Skeletal muscle satellite cell (primary cell): ENCODE measurements at regions not wholly inside any gene's neighbourhood (a gene's known extent, or its start where the extent isn't known, plus 50 kb on each side); places are given as distances from the start of the nearest gene placed in this dataset.
"Not testable (repeated sequence)": the region's sequence is repeated elsewhere in the genome, so short reads cannot be mapped to it uniquely, and the experiment has no call there.

ENCODE experiments used
- H3K27me3 ChIP-seq: 2 replicates; pipeline ENCODE4 v1.7.0; 2013; ENCODE audit warnings: low read length; ENCODE audit not compliant: control insufficient read depth, insufficient read depth
- H3K36me3 ChIP-seq: 2 replicates; pipeline ENCODE4 v1.7.0; 2013; ENCODE audit warnings: mild to moderate bottlenecking, control low read depth, low read length; ENCODE audit not compliant: insufficient read depth
- H3K4me1 ChIP-seq: 2 replicates; pipeline ENCODE4 v1.7.0; 2013; ENCODE audit warnings: low read length; ENCODE audit not compliant: control insufficient read depth, insufficient read depth
- H3K4me2 ChIP-seq: 2 replicates; pipeline ENCODE4 v1.7.0; 2013; ENCODE audit warnings: mild to moderate bottlenecking, low read length
- H3K4me3 ChIP-seq: 2 replicates; pipeline ENCODE4 v1.7.0; 2013; ENCODE audit warnings: low read length
- H3K9ac ChIP-seq: 2 replicates; pipeline ENCODE4 v1.7.0; 2013; ENCODE audit warnings: mild to moderate bottlenecking, low read depth, low read length, moderate library complexity
- H3K9me3 ChIP-seq: replicated peaks from 2 replicates; pipeline ENCODE4 v1.7.0; 2013; ENCODE audit warnings: mild to moderate bottlenecking, control low read depth, low read length

DNA sequence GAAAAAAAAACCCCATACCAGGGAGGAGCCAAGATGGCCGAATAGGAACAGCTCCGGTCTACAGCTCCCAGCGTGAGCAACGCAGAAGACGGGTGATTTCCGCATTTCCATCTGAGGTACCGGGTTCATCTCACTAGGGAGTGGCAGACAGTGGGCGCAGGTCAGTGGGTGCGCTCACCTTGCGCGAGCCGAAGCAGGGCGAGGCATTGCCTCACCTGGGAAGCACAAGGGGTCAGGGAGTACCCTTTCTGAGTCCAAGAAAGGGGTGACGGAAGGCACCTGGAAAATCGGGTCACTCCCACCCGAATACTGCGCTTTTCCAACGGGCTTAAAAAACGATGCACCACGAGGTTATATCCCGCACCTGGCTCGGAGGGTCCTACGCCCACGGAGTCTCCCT is 1328.6 kb downstream of the GRIK2 start:
- not testable (repeated sequence) for H3K9me3 ChIP-seq, H3K4me3 ChIP-seq, H3K36me3 ChIP-seq, H3K27me3 ChIP-seq, H3K4me2 ChIP-seq, H3K4me1 ChIP-seq, H3K9ac ChIP-seq

DNA sequence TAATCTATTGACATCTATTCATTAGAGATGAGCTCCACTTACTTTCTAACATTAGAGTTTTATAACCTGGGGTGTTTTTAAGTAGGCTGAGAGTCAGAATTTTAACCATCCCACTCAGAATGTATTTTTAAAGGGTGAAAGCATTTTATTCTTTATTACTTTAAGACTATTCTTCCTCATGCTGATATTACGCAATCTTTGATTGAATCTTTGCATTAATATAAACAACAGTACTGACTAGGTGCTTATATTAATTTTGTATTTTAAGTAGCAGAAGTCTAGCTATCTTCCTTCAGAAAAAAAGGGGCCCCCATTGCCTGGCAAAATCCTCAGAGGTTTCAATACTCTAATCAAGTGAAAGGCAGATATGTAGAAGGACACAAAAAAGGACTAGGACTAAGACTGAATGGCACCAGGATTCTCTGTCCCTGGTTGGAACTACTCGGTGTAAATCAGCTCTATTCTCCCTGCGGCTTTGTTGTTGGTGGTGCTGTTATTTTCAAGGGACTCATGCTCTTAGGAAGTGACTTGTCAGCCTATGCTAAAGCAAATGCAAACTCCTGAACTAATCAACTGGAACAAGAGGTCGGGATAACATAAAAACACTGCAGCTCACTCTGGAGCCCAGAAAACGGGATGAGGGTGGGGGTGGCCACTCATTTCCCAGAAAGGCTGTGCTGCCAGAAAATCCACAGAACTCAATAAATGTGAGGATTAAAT is 1324.4 kb downstream of the GRIK2 start:
- no peak overlapping the region for H3K4me3 ChIP-seq
- peaks cover 3% of the 10 kb centered on the region for H3K9me3 ChIP-seq
- H3K27me3 ChIP-seq = no peaks in the 10 kb centered on the region
- H3K4me1 ChIP-seq = no peaks in the 10 kb centered on the region
- H3K36me3 ChIP-seq = no peaks in the 10 kb centered on the region
- no peak overlapping the region for H3K9ac ChIP-seq
- H3K4me2 ChIP-seq = no peak overlapping the region

DNA sequence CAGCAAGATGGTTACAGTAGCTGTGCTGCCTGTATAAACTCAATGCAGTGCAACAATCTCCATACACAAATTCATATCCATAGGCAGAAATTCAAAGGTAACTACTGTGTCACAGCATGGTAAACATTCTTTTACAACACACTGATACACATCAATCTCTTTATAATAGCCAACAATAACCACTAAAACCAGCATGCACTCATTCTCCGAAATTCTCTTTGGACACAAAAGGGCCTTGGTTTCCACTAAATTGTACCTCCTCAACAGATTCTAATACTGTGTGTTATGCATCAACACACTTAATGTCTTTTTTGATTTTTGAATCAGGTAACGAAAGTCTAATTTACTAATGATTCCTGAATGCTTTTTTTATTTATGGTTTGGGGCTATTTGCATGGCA is 1323.7 kb downstream of the GRIK2 start:
- H3K9me3 ChIP-seq = peaks cover 3% of the 10 kb centered on the region
- H3K36me3 ChIP-seq = no peaks in the 10 kb centered on the region
- H3K9ac ChIP-seq = no peak overlapping the region
- H3K27me3 ChIP-seq = no peaks in the 10 kb centered on the region
- H3K4me2 ChIP-seq = no peak overlapping the region
- no peaks in the 10 kb centered on the region for H3K4me1 ChIP-seq
- H3K4me3 ChIP-seq = no peak overlapping the region

DNA sequence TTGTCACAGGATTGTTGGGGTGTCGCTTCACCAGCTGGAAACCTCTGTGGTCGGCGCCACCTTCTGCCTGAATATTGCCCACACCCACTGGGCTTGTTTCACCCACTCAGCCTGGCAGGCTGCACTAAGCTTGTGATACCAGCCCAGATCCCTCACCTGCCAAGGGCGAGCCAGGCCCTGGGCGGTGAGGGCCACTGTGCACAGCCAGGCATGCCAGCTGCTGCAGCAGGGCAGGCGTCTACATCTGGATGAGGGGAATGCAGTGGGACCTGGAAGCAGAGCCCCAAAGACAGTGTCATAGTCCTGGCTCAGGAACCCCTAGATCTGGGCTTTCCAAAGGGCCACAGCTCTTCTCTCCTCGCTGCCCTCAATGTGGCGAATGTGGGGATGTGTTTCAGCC is 1307.5 kb downstream of the GRIK2 start:
- peaks cover 4% of the 10 kb centered on the region for H3K9me3 ChIP-seq
- no peak overlapping the region for H3K4me3 ChIP-seq
- no peaks in the 10 kb centered on the region for H3K27me3 ChIP-seq
- no peaks in the 10 kb centered on the region for H3K36me3 ChIP-seq
- no peak overlapping the region for H3K9ac ChIP-seq
- no peak overlapping the region for H3K4me2 ChIP-seq
- H3K4me1 ChIP-seq = no peaks in the 10 kb centered on the region

DNA sequence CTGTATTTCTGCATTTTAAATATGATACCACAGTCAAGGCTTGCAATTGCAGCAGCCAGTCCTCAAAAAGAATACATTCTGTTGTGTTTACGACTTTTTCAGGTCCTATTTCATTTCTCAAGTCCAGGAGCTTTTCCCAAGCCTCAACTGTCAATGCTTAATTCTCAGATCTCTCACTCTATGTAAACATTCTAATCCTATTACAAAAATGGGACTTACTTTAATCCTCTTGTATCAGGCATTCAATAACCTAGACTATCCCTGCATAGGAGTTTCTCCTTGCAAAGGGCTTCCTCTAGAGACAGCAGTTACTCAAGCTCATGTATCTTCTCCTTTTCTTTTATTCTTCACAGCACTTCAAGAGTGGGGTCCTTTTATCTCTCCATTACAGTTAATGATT is 1293.0 kb downstream of the GRIK2 start:
- H3K27me3 ChIP-seq = no peaks in the 10 kb centered on the region
- H3K9me3 ChIP-seq = no peaks in the 10 kb centered on the region
- H3K4me3 ChIP-seq = no peak overlapping the region
- no peaks in the 10 kb centered on the region for H3K4me1 ChIP-seq
- no peaks in the 10 kb centered on the region for H3K36me3 ChIP-seq
- H3K9ac ChIP-seq = no peak overlapping the region
- H3K4me2 ChIP-seq = no peak overlapping the region

DNA sequence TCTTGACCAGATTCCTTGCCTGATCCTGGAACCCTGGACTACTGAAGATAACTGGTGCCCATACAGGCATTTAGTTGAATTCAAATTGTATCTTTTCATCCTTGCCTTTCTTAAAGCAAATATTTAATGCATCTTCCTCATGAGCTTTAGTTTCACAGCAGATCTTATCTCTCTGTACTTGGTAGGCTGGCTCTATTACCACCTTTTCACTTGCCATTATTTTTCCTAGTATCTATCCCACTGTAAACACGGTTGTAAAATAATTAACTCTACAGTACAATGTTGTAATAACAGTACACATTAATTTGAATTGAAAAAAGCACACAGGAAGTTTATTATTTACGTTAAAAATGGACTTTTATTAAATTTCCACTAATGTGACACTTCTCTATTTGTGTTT is 1286.9 kb downstream of the GRIK2 start:
- Histone ChIP-seq H3K9me3 (no peaks in the 10 kb centered on the region), H3K36me3 (no peaks in the 10 kb centered on the region), H3K4me3 (no peak overlapping the region), H3K9ac (no peak overlapping the region), H3K4me1 (no peaks in the 10 kb centered on the region), H3K27me3 (no peaks in the 10 kb centered on the region), H3K4me2 (no peak overlapping the region)

DNA sequence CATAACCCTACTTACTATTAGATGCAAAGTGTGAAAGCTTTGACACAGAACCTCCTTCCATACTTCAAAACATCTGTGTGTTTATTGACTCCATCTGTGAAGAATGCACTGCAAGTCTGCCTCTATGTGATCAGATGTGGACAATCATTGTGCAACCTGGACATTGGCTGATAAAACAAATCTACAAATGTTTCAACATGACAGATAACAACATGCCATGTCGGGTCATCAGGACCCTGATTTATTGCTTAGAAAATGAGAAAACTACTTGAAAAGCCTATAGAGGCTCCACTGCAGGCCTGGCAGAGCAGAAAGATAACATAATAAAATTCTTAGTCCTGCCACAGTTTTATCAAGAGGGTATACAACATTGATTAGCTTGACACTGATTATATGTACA is 1286.4 kb downstream of the GRIK2 start:
- H3K9me3 ChIP-seq = no peaks in the 10 kb centered on the region
- no peaks in the 10 kb centered on the region for H3K27me3 ChIP-seq
- H3K4me2 ChIP-seq = no peak overlapping the region
- H3K36me3 ChIP-seq = no peaks in the 10 kb centered on the region
- H3K4me1 ChIP-seq = no peaks in the 10 kb centered on the region
- no peak overlapping the region for H3K4me3 ChIP-seq
- no peak overlapping the region for H3K9ac ChIP-seq

DNA sequence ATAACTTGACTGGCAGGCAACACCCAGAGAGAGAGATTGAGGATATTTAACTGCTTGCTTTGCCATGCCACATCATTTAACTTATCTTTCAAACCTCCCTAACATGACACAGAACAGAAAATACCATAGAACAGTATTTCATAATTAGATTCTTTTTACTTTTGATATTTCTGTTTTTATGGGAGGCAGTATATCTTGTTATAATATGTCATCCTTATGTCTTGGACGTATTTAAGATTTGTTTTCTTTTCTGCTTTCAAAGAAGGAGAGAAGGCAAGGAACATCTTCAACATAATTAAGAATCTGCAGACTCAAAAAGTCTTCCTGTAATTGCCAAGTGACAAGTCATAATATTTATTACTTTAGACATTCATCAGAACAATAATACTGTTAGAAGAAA is 1283.7 kb downstream of the GRIK2 start:
- Histone ChIP-seq H3K4me2 (no peak overlapping the region), H3K9me3 (no peaks in the 10 kb centered on the region), H3K4me1 (no peaks in the 10 kb centered on the region), H3K27me3 (no peaks in the 10 kb centered on the region), H3K4me3 (no peak overlapping the region), H3K9ac (no peak overlapping the region), H3K36me3 (no peaks in the 10 kb centered on the region)

DNA sequence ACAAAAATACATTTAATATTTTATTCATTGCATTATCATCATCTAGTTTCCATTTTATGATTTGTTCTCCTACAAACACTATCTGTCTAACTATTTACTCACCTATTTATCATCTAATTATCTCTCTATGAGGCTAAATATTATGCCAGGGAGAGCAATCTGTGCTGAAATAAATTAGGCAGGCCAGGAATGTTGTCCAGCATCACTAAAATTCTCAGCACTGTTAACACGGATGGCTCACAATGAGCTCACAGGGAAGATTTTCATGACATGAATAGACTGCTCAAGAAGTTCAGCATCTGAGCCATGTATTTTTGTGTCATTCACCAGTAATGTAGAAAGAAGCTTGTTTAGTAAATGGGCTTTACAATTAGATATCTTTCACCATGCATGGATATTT is 1277.2 kb downstream of the GRIK2 start:
- Histone ChIP-seq H3K4me2 (no peak overlapping the region), H3K9me3 (no peaks in the 10 kb centered on the region), H3K27me3 (no peaks in the 10 kb centered on the region), H3K9ac (no peak overlapping the region), H3K4me1 (no peaks in the 10 kb centered on the region), H3K4me3 (no peak overlapping the region), H3K36me3 (no peaks in the 10 kb centered on the region)

DNA sequence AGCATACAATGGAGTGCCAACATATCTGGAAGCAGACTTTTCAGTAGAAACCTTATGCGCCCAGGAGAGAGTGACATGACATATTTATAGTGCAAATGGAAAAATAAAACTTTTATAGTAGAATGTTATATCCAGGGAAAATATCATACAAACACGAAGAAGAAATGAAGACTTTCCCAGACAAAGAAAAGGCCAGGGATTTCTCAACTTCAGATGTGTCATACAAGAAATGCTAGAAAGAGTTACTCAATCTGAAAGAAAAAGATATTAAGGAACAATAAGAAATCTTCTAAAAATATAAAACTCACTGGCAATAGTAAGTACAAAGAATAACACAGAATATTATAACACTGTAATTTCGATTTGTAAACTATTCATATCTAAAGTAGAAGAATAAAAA is 1269.3 kb downstream of the GRIK2 start:
- Histone ChIP-seq H3K4me2 (no peak overlapping the region), H3K9ac (no peak overlapping the region), H3K4me3 (no peak overlapping the region), H3K27me3 (no peaks in the 10 kb centered on the region), H3K4me1 (no peaks in the 10 kb centered on the region), H3K9me3 (peaks cover 8% of the 10 kb centered on the region), H3K36me3 (no peaks in the 10 kb centered on the region)

DNA sequence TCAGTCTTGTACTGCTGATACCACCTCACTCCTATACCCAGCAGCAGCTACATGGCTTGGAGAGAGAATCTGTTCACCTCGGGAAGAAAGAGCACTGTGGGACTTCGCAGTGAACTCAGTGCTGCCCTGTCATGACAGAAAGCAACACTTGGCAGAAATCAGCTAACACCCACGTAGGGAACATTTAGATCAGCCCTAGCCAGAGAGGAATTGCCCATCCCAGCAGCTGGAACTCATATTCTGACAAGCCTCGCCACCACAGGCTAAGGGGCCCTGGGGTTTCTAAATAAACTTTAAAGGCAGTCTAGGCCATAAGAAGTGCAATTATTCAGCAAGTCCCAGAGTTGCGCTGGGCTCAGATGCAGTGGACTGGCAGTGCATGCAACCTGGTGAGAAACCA is 1266.8 kb downstream of the GRIK2 start:
- Histone ChIP-seq H3K36me3 (no peaks in the 10 kb centered on the region), H3K9me3 (peaks cover 11% of the 10 kb centered on the region), H3K9ac (no peak overlapping the region), H3K4me3 (no peak overlapping the region), H3K27me3 (no peaks in the 10 kb centered on the region), H3K4me1 (no peaks in the 10 kb centered on the region), H3K4me2 (no peak overlapping the region)

DNA sequence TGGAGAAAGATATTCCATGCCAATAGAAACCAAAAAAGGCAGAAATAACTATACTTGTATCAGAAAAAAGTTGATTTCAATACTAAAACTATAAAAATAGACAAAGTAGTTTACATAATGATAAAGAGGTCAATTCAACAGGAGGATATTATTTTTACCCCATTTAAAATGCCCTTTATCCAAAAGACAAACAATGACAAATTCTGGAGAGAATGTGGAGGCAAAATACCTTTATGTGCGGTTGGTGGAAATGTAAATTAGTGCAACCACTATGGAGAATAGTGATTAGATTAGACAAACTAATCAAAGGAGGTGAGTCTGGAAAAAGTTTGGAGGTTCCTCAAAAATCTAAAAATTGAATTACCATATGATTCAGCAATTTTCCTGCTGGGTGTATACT is 1262.3 kb downstream of the GRIK2 start:
- H3K36me3 ChIP-seq = no peaks in the 10 kb centered on the region
- H3K4me3 ChIP-seq = no peak overlapping the region
- H3K27me3 ChIP-seq = no peaks in the 10 kb centered on the region
- no peak overlapping the region for H3K4me2 ChIP-seq
- H3K9ac ChIP-seq = no peak overlapping the region
- H3K9me3 ChIP-seq = peaks cover 8% of the 10 kb centered on the region
- H3K4me1 ChIP-seq = no peaks in the 10 kb centered on the region
